Uterus (tissue), 3 donors: ENCODE measurements at regions not wholly inside any gene's neighbourhood (a gene's known extent, or its start where the extent isn't known, plus 50 kb on each side); places are given as distances from the start of the nearest gene placed in this dataset.

Source experiments
- DNase-seq, 2 donors: peaks; one replicate each; pipeline ENCODE4 v3.0.0-alpha.2; 2019 to 2020
- H3K27ac ChIP-seq, 2 donors: fragments of 200-600 bp; sonication (generic); 1 replicate in 1 of 2; 2 replicates in 1 of 2; pipeline ENCODE4 v1.5.1; 2016 to 2018
- H3K27me3 ChIP-seq, 2 donors: fragments of 200-600 bp; sonication (generic); one replicate each; pipeline ENCODE4 v1.5.1; 2018 to 2019; ENCODE audit warnings: control low read depth in 1 of 2
- H3K36me3 ChIP-seq, 2 donors: fragments of 200-600 bp; sonication (generic); one replicate each; pipeline ENCODE4 v1.5.1; 2019; ENCODE audit warnings: control low read depth in 1 of 2
- H3K4me1 ChIP-seq, 2 donors: fragments of 200-600 bp; sonication (generic); one replicate each; pipeline ENCODE4 v1.5.1; 2018 to 2019; ENCODE audit warnings: control low read depth in 1 of 2
- H3K4me3 ChIP-seq, 2 donors: fragments of 200-600 bp; sonication (generic); 1 replicate in 1 of 2; 2 replicates in 1 of 2; pipeline ENCODE4 v1.5.1; 2018 to 2019; ENCODE audit warnings: mild to moderate bottlenecking in 1 of 2
- H3K9me3 ChIP-seq, 2 donors: fragments of 200-600 bp; sonication (generic); one replicate each; pipeline ENCODE4 v1.5.1; 2019; ENCODE audit warnings: control low read depth in 1 of 2
- CTCF ChIP-seq, 4 experiments: fragments of 200-600 bp in 2 of 4; fragments of 450-650 bp in 2 of 4; sonication (generic) in 2 of 4; IDR thresholded peaks; one replicate each; pipeline ENCODE4 v1.5.1; 2016 to 2019; ENCODE audit warnings: antibody characterized with exemption in 4 of 4, mild to moderate bottlenecking in 2 of 4, moderate library complexity in 1 of 4
- POLR2A ChIP-seq, 2 donors: fragments of 450-650 bp; IDR thresholded peaks; one replicate each; pipeline ENCODE4 v1.6.1; 2016; ENCODE audit warnings: antibody characterized with exemption in 2 of 2, mild to moderate bottlenecking in 1 of 2, moderate library complexity in 1 of 2
- intact Hi-C: fragments of 100-400 bp; cut with DNase I; formaldehyde crosslinking; loops from one replicate; pipeline ENCODE4 v1.15.1; 2023; ENCODE audit warnings: low total_unique reads
- donor health status: DM: yes; HTN: yes; CAD: no.

GRCh38 chr15:38622304-38622703, 57.7 kb upstream of the RASGRP1 start:
- DNase-seq: no peak
- TF ChIP-seq CTCF (IDR thresholded peaks at IDR 0.05) (no peak), POLR2A (IDR thresholded peaks at IDR 0.05) (no peak)
- Histone ChIP-seq H3K27me3 (no peaks in the 10 kb centered on the region), H3K9me3 (no peaks in the 10 kb centered on the region), H3K4me1 (no peaks in the 10 kb centered on the region), H3K36me3 (no peaks in the 10 kb centered on the region), H3K4me3 (no peak overlapping the region), H3K27ac (no peak overlapping the region)
- intact Hi-C loops: no loop called here

GRCh38 chr15:38622908-38623307, 58.3 kb upstream of the RASGRP1 start:
- H3K27me3 ChIP-seq: no peaks in the 10 kb centered on the region
- intact Hi-C loops: no loop called here
- no peak for DNase-seq
- no peaks in the 10 kb centered on the region for H3K36me3 ChIP-seq
- TF ChIP-seq POLR2A (IDR thresholded peaks at IDR 0.05) (no peak), CTCF (IDR thresholded peaks at IDR 0.05) (no peak)
- H3K27ac ChIP-seq: no peak overlapping the region
- H3K4me3 ChIP-seq: no peak overlapping the region
- no peaks in the 10 kb centered on the region for H3K9me3 ChIP-seq
- no peaks in the 10 kb centered on the region for H3K4me1 ChIP-seq

GRCh38 chr15:38623744-38624143, 59.1 kb upstream of the RASGRP1 start:
- peak in 1 of 2 donors; percentile 39 for DNase-seq
- no peak overlapping the region for H3K4me3 ChIP-seq
- intact Hi-C loops: no loop called here

GRCh38 chr15:38624244-38625205, 59.9 kb upstream of the RASGRP1 start:
- intact Hi-C loops: no loop called here
- Histone ChIP-seq H3K27me3 (no peaks in the 10 kb centered on the region), H3K4me3 (no peak overlapping the region), H3K9me3 (no peaks in the 10 kb centered on the region), H3K27ac (no peak overlapping the region), H3K36me3 (no peaks in the 10 kb centered on the region), H3K4me1 (no peaks in the 10 kb centered on the region)
- DNase-seq: no peak
- TF ChIP-seq POLR2A (IDR thresholded peaks at IDR 0.05) (no peak), CTCF (IDR thresholded peaks at IDR 0.05) (no peak)

More at GRCh38 chr15:38623744-38624143, 59.1 kb upstream of the RASGRP1 start:
- no peaks in the 10 kb centered on the region for H3K9me3 ChIP-seq
- H3K27me3 ChIP-seq: no peaks in the 10 kb centered on the region
- no peak overlapping the region for H3K27ac ChIP-seq
- no peaks in the 10 kb centered on the region for H3K4me1 ChIP-seq
- H3K36me3 ChIP-seq: no peaks in the 10 kb centered on the region
- TF ChIP-seq CTCF (IDR thresholded peaks at IDR 0.05): no peak
- TF ChIP-seq POLR2A (IDR thresholded peaks at IDR 0.05): no peak

DNA sequence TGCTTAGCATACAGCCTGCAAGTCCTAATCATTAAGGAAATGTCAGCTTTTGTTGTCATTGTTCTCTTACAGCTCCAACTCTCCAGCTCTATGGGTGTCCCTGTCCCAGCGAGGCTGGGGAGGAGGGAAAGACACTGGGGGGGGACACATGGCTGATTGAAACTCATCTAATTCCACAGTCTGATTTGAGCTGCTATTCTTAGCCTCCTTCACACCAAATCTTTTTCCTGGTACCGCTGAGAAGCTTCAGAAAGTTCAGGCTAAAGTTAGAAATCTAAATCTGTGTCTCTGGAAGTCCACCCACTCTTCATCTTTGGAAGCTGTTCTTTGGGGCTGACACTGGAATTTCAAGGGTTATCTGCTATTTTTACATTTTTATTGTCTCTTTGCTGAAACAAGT, 61.3 kb upstream of the RASGRP1 start:
- intact Hi-C loops: no loop called here
- no peak overlapping the region for H3K4me3 ChIP-seq
- TF ChIP-seq POLR2A (IDR thresholded peaks at IDR 0.05) (no peak), CTCF (IDR thresholded peaks at IDR 0.05) (no peak)
- no peaks in the 10 kb centered on the region for H3K27me3 ChIP-seq
- no peaks in the 10 kb centered on the region for H3K4me1 ChIP-seq
- no peaks in the 10 kb centered on the region for H3K36me3 ChIP-seq
- no peak overlapping the region for H3K27ac ChIP-seq
- no peaks in the 10 kb centered on the region for H3K9me3 ChIP-seq
- no peak for DNase-seq
